ENCODE measurements at regions not wholly inside any gene's neighbourhood (a gene's known extent, or its start where the extent isn't known, plus 50 kb on each side); places are given as distances from the start of the nearest gene placed in this dataset.

GRCh38 chr17:13323990-13324389 lies 277.7 kb downstream of the HS3ST3A1 start:
- TF ChIP-seq EZH2 (IDR thresholded peaks at IDR 0.05; ENCODE audit: low read depth, unreplicated experiment): no peak
- TF ChIP-seq CTCF (conservative IDR thresholded peaks at IDR 0.05; ENCODE audit: low read depth in 2 of 2): no peak
- TF ChIP-seq REST (IDR thresholded peaks at IDR 0.05; ENCODE audit: unreplicated experiment): no peak
- no peak for TF ChIP-seq CREB1 (CRISPR knock-in tag; IDR thresholded peaks at IDR 0.05; ENCODE audit: low read depth)
- no peak for TF ChIP-seq POLR2AphosphoS5 (IDR thresholded peaks at IDR 0.05; ENCODE audit: low read depth)
- TF ChIP-seq JUNB (IDR thresholded peaks at IDR 0.05; ENCODE audit: unreplicated experiment): no peak
- no peak for TF ChIP-seq EZH2phosphoT487 (IDR thresholded peaks at IDR 0.05; ENCODE audit: unreplicated experiment)
